ENCODE measurements at regions not wholly inside any gene's neighbourhood (a gene's known extent, or its start where the extent isn't known, plus 50 kb on each side); places are given as distances from the start of the nearest gene placed in this dataset.
"Not testable (repeated sequence)": the region's sequence is repeated elsewhere in the genome, so short reads cannot be mapped to it uniquely, and the experiment has no call there.

GRCh38 chr6:81353262-81353661, 399.2 kb downstream of the TENT5A start:
- no peaks in the 10 kb centered on the region for H3K9me3 ChIP-seq
- 66 to 71% methylated on average over 3 of the region's 3 CpGs for WGBS, 2 donors
- intact Hi-C loops (cut with DNase I; ENCODE audit: low total_unique reads): no loop called here
- DNase-seq: no peak
- H3K36me3 ChIP-seq (ENCODE audit: low read depth, missing control alignments): no peaks in the 10 kb centered on the region
- no peak overlapping the region for H3K27ac ChIP-seq
- no peaks in the 10 kb centered on the region for H3K4me1 ChIP-seq
- H3K4me3 ChIP-seq: no peak overlapping the region
- TF ChIP-seq POLR2A (IDR thresholded peaks at IDR 0.05) (no peak), CTCF (IDR thresholded peaks at IDR 0.05) (no peak)
- H3K27me3 ChIP-seq: no peaks in the 10 kb centered on the region

- H3K4me1 ChIP-seq; H3K36me3 ChIP-seq (ENCODE audit: low read depth, missing control alignments); H3K4me3 ChIP-seq; intact Hi-C loops (cut with DNase I; ENCODE audit: low total_unique reads); H3K9me3 ChIP-seq; H3K27me3 ChIP-seq; DNase-seq; H3K27ac ChIP-seq: not testable (repeated sequence)
- WGBS, 2 donors: 71 to 76% methylated on average over 8 of the region's 8 CpGs
Measured at GRCh38 chr6:81344026-81344425, 408.5 kb downstream of the TENT5A start.

- no peak for TF ChIP-seq CTCF (IDR thresholded peaks at IDR 0.05)
- no peak for TF ChIP-seq POLR2A (IDR thresholded peaks at IDR 0.05)
- Histone ChIP-seq H3K4me1 (no peaks in the 10 kb centered on the region), H3K9me3 (no peaks in the 10 kb centered on the region), H3K36me3 (ENCODE audit: low read depth, missing control alignments) (no peaks in the 10 kb centered on the region), H3K4me3 (no peak overlapping the region), H3K27ac (no peak overlapping the region), H3K27me3 (no peaks in the 10 kb centered on the region)
- DNase-seq: no peak
- 92 to 93% methylated on average over 4 of the region's 4 CpGs for WGBS, 2 donors
- intact Hi-C loops (cut with DNase I; ENCODE audit: low total_unique reads): no loop called here
Measured at GRCh38 chr6:81340946-81341345, 411.5 kb downstream of the TENT5A start.

GRCh38 chr6:81331526-81331925, 421.0 kb downstream of the TENT5A start:
- TF ChIP-seq POLR2A (IDR thresholded peaks at IDR 0.05) (no peak), CTCF (IDR thresholded peaks at IDR 0.05) (no peak)
- no peaks in the 10 kb centered on the region for H3K9me3 ChIP-seq
- no peak overlapping the region for H3K27ac ChIP-seq
- no peak for DNase-seq
- intact Hi-C loops (cut with DNase I; ENCODE audit: low total_unique reads): no loop called here
- H3K27me3 ChIP-seq: no peaks in the 10 kb centered on the region
- no peak overlapping the region for H3K4me3 ChIP-seq
- 84 to 88% methylated on average over 1 of the region's 1 CpG for WGBS, 2 donors
- no peaks in the 10 kb centered on the region for H3K4me1 ChIP-seq
- no peaks in the 10 kb centered on the region for H3K36me3 ChIP-seq (ENCODE audit: low read depth, missing control alignments)

- H3K9me3 ChIP-seq: no peaks in the 10 kb centered on the region
- intact Hi-C loops (cut with DNase I; ENCODE audit: low total_unique reads): no loop called here
- no peak for DNase-seq
- TF ChIP-seq POLR2A (IDR thresholded peaks at IDR 0.05): no peak
- no peak for TF ChIP-seq CTCF (IDR thresholded peaks at IDR 0.05)
- 92 to 97% methylated on average over 2 of the region's 2 CpGs for WGBS, 2 donors
- H3K27me3 ChIP-seq: no peaks in the 10 kb centered on the region
- H3K36me3 ChIP-seq (ENCODE audit: low read depth, missing control alignments): no peaks in the 10 kb centered on the region
- no peak overlapping the region for H3K27ac ChIP-seq
- no peaks in the 10 kb centered on the region for H3K4me1 ChIP-seq
- H3K4me3 ChIP-seq: no peak overlapping the region
Measured at GRCh38 chr6:81328700-81329099, 423.8 kb downstream of the TENT5A start.

All from testis (tissue), 2 donors.